ENCODE measurements at regions not wholly inside any gene's neighbourhood (a gene's known extent, or its start where the extent isn't known, plus 50 kb on each side); places are given as distances from the start of the nearest gene placed in this dataset.

DNA sequence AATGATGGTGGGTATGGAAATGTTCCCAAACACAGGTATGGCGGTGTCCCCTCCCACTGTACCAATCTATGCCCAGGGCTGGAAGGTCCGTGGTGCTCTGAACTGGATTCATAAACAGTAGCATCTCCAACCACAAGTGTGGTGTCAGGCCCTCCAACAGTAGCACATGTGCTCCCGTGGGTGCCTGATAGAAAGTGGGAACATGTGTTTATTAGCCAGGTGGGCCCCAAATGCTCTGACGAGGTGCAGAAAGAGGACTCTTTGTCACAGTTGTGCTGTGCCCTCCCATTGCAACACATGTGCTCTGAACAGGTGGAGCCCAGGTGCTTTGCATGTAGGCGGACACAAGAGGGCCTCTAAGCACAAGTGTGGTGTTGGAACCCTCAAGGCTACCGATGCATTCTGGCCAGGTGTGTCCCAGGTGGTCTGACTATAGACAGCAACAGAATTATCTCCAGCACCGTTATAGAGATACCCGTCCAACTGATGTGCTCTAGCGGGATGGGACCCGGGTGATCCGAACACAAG, 75.4 kb upstream of the ZNF30 start:
- H3K36me3 Mint-ChIP-seq = 0 out of 2 replicates have a peak, but pooled peaks cover under 1% of the 10 kb centered on the region
- ChIA-PET CTCF (no interaction called here), POLR2A (no interaction called here)
- 0 out of 2 replicates have a peak, but pooled peaks cover 6% of the 10 kb centered on the region for H3K4me1 Mint-ChIP-seq
- H3K4me3 Mint-ChIP-seq = no peak overlapping the region
- H3K27ac Mint-ChIP-seq = no peak overlapping the region
- ATAC-seq (peak; percentile 98), DNase-seq (ENCODE audit: low spot score) (peak; percentile 57)
- no peak for TF ChIP-seq NFE2L1 (CRISPR knock-in tag; IDR thresholded peaks at IDR 0.05)
- 0 out of 2 replicates have a peak, but pooled peaks have one; percentile 15 for TF ChIP-seq CTCF (IDR thresholded peaks at IDR 0.05)
- H3K27me3 Mint-ChIP-seq (ENCODE audit: low read depth) = no peaks in the 10 kb centered on the region; the same call in 1 of the 2 replicates
- peaks cover under 1% of the 10 kb centered on the region; the same call in 1 of the 2 replicates for H3K9me3 Mint-ChIP-seq

DNA sequence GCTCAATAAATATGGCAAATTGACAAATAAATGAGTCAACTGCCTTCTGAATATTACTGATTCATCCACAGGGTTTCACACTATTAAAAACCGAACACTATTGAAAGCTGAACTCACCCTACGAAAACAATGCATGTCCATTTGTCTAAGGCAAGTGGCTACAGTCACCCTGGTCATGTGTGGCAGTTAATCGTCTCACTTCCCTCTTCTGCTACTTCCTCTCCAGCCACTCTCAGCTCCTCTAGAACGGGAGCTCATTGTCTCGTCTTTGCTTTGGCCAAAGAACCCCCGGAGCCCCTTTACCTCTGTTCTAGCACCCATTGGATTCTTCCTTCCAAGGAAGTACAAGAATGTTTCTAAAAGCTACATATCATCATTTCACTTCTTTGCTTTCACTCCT, 74.4 kb upstream of the ZNF599 start:
- CTCF ChIA-PET = interaction anchor here (3.1 kb wide), 1 partner anchor 9 kb away, joined by 26 read pairs; no protein-coding TSS in a partner anchor
- no peak overlapping the region for H3K27ac Mint-ChIP-seq
- no peak overlapping the region for H3K4me3 Mint-ChIP-seq
- no peaks in the 10 kb centered on the region; the same call in 1 of the 2 replicates for H3K27me3 Mint-ChIP-seq (ENCODE audit: low read depth)
- POLR2A ChIA-PET = no interaction called here
- no peaks in the 10 kb centered on the region for H3K9me3 Mint-ChIP-seq
- peaks cover 14% of the 10 kb centered on the region for H3K4me1 Mint-ChIP-seq
- no peak for DNase-seq (ENCODE audit: low spot score)
- no peak for ATAC-seq
- TF ChIP-seq ZNF671 (CRISPR knock-in tag; IDR thresholded peaks at IDR 0.05) = no peak
- TF ChIP-seq ATF6 (CRISPR knock-in tag; IDR thresholded peaks at IDR 0.05) = no peak
- TF ChIP-seq ESRRA (CRISPR knock-in tag; IDR thresholded peaks at IDR 0.05; ENCODE audit: borderline replicate concordance) = no peak
- no peak for TF ChIP-seq ZNF263 (CRISPR knock-in tag; IDR thresholded peaks at IDR 0.05; ENCODE audit: low read depth)
- TF ChIP-seq, protein P1, sequence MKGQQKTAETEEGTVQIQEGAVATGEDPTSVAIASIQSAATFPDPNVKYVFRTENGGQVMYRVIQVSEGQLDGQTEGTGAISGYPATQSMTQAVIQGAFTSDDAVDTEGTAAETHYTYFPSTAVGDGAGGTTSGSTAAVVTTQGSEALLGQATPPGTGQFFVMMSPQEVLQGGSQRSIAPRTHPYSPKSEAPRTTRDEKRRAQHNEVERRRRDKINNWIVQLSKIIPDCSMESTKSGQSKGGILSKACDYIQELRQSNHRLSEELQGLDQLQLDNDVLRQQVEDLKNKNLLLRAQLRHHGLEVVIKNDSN (CRISPR knock-in tag; IDR thresholded peaks at IDR 0.05) = no peak
- no peak for TF ChIP-seq FOXP1 (CRISPR knock-in tag; IDR thresholded peaks at IDR 0.05; ENCODE audit: borderline replicate concordance)
- no peak for TF ChIP-seq FOXK1 (CRISPR knock-in tag; IDR thresholded peaks at IDR 0.05)
- no peak for TF ChIP-seq E2F1 (CRISPR knock-in tag; IDR thresholded peaks at IDR 0.05)
- TF ChIP-seq, protein P2, sequence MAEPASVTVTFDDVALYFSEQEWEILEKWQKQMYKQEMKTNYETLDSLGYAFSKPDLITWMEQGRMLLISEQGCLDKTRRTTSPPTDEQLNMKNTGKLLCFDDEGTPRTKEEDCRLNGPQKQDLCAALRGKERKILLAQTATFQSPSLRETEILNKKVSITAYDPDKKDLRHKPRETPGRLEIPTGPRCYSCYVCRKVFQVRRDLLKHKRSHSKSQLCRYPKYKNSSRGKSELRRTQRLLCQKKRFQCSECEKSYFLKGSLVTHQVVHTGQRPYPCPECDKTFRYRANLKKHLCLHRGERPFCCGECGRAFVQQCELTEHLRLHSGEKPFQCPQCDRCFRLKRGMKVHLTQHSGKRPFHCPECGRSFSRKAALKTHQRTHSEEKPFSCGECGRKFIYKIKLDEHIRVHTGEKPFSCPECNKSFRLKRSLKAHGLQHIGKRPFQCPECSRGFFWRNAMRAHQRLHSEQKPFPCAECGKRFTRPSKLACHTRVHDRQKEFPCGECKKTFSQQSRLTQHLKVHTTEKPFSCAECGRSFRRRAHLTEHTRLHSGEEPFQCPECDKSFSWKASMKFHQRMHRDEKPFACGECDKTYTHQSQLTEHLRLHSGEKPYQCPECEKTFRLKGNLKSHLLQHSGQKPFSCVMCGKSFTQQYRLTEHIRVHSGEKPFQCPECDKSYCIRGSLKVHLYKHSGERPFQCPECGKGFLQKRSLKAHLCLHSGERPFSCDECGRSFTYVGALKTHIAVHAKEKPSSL (CRISPR knock-in tag; conservative IDR thresholded peaks at IDR 0.05) = no peak
- no peak for TF ChIP-seq ZNF423 (CRISPR knock-in tag; IDR thresholded peaks at IDR 0.05)
- no peak for TF ChIP-seq ZNF396 (CRISPR knock-in tag; IDR thresholded peaks at IDR 0.05; ENCODE audit: borderline replicate concordance)
- H3K36me3 Mint-ChIP-seq = no peaks in the 10 kb centered on the region

GRCh38 chr19:34844277-34844676, 71.3 kb upstream of the ZNF599 start:
- ATAC-seq (no peak), DNase-seq (ENCODE audit: low spot score) (no peak)
- H3K27me3 Mint-ChIP-seq (ENCODE audit: low read depth) = peaks cover 8% of the 10 kb centered on the region
- H3K4me1 Mint-ChIP-seq = peaks cover 16% of the 10 kb centered on the region
- no peak overlapping the region for H3K27ac Mint-ChIP-seq
- H3K9me3 Mint-ChIP-seq = no peaks in the 10 kb centered on the region
- H3K36me3 Mint-ChIP-seq = no peaks in the 10 kb centered on the region
- POLR2A ChIA-PET = no interaction called here
- no peak overlapping the region for H3K4me3 Mint-ChIP-seq
- CTCF ChIA-PET = no interaction called here
- no peak for TF ChIP-seq CDX4 (CRISPR knock-in tag; IDR thresholded peaks at IDR 0.05; ENCODE audit: borderline replicate concordance)
- TF ChIP-seq MXD4 (CRISPR knock-in tag; IDR thresholded peaks at IDR 0.05; ENCODE audit: borderline replicate concordance) = no peak
- no peak for TF ChIP-seq GTF2I (CRISPR knock-in tag; conservative IDR thresholded peaks at IDR 0.05)
- TF ChIP-seq ZNF263 (CRISPR knock-in tag; IDR thresholded peaks at IDR 0.05; ENCODE audit: low read depth) = no peak
- no peak for TF ChIP-seq TCF7 (CRISPR knock-in tag; IDR thresholded peaks at IDR 0.05; ENCODE audit: low read depth)
- TF ChIP-seq NR3C1 (CRISPR knock-in tag; conservative IDR thresholded peaks at IDR 0.05; ENCODE audit: low read depth) = no peak
- TF ChIP-seq CREB1 (CRISPR knock-in tag; IDR thresholded peaks at IDR 0.05) = no peak
- TF ChIP-seq ESRRA (CRISPR knock-in tag; IDR thresholded peaks at IDR 0.05; ENCODE audit: borderline replicate concordance) = no peak
- TF ChIP-seq PRRX2 (CRISPR knock-in tag; IDR thresholded peaks at IDR 0.05) = no peak
- no peak for TF ChIP-seq ZNF281 (CRISPR knock-in tag; IDR thresholded peaks at IDR 0.05)
- no peak for TF ChIP-seq ZNF423 (CRISPR knock-in tag; IDR thresholded peaks at IDR 0.05)
